Activated CD4-positive, alpha-beta T cell treated with anti-CD3 and anti-CD28 coated beads for 24 hours (primary cell): ENCODE measurements at regions not wholly inside any gene's neighbourhood (a gene's known extent, or its start where the extent isn't known, plus 50 kb on each side); places are given as distances from the start of the nearest gene placed in this dataset.

Experiments
- DNase-seq, 2 donors: peaks; one replicate each; pipeline ENCODE4 v3.0.0-alpha.2; 2020; ENCODE audit warnings: low read depth in 2 of 2

GRCh38 chr17:73924909-73925186 is 278.6 kb upstream of the RPL38 start:
- DNase-seq: no peak

GRCh38 chr17:73929860-73930430 is 273.5 kb upstream of the RPL38 start:
- no peak for DNase-seq

- no peak for DNase-seq
Observed at GRCh38 chr17:73932216-73932749, 271.2 kb upstream of the RPL38 start.

GRCh38 chr17:73933164-73933766 is 270.2 kb upstream of the RPL38 start:
- no peak for DNase-seq

GRCh38 chr17:73933871-73934270 is 269.6 kb upstream of the RPL38 start:
- DNase-seq: no peak

GRCh38 chr17:73934696-73935095 is 268.8 kb upstream of the RPL38 start:
- no peak for DNase-seq

DNA sequence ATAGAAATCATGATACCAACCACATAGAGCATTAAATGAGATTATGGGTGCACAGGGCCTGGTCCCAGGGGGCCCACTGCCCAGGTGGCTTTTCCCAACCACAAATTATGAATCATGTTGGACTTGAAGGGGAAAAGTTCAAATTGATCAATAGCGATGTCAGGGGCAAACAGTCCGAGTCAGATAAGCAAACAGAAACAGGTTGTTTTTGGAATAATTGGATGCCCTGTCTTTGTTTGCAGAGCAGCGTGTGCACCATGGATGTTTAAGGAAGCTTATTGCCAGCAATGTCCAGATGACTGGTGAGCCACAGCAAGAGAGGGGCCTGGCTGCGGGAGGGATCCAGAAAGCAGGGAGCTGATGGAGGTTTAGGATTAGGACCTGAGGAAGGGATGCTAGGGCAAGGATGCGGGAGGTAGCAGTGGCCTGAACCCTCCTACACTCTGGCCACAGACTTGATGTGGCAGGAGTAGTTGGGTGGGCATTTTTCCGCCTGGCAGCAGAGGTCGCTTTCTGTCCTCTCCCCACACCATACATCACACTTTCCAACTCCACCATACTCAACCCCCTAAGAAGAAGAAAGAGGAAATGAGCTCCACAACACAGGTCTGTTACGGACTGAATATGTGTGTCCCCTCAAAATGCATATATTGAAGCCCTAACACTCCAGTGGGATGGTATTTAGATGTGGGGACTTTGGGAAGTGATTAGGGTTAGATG is 266.4 kb upstream of the RPL38 start:
- DNase-seq: no peak

DNA sequence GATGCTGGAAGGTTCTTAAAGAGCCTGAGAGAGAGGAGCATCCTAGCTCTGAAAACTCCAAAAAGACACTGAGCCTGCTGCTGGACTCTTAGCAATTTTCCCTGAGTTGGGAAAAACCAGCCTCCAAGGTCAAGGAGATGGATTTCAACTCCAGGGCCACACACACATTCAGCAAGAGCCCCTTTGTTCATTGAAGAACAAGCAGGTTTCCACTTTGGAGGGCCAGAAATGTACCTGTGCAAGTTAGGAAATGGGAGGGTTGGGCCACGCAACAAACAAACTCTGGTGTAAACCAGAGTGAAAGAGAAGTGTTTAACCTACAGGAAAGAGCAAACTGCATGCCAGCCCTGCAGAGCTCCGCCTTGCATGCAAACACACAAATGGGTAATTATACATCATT is 264.8 kb upstream of the RPL38 start:
- no peak for DNase-seq

DNA sequence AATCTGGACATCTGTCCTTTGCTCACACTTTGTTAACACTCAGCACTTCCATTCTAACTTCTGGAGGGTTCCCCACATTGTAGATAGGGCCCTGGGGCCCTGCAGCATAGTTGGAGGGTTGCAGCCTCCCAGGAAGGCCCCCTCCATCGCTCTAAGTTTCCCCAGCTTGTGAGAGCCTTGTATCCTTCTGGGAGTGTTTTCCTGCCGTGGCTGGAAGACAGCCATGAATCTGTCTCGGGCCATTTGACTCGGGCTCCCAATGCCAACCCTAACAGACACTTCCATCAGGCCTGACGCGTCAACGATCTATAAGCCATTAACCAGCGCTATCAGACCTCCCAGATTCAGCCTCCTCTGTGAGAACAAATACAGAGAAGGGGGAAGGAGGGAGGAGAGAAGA is 263.7 kb upstream of the RPL38 start:
- no peak for DNase-seq

- no peak for DNase-seq
Observed at GRCh38 chr17:73940511-73940910, 263.0 kb upstream of the RPL38 start.

DNA sequence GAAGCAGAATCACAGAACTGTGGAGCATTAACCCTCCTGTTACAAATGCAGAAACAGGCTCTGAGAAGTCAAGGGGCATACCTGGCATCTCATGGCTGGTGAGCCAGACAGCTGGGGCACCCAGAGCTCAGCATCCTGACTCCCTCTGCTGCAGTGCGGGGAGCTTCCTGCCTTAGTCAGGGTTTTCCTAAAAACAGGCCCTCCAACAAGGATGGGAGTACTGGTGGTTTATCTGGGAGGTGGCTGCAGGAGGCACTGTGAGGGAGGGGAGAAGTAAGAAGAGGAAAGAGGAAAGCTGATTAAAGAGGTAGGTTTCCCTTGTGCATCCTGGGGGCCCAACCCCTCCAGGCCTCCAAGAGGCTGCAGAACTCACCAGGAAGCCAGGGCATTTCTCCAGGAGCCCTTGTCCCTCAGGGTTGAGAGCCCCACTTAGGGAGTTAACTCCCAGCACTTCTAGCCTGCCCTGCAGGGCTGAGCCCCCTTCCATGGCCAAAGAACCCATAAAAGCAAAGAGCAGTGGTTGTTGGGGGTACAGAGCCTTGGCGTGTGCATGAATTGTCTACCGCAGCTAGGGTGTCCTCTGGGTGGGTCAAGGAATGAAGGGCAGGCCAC is 261.5 kb upstream of the RPL38 start:
- no peak for DNase-seq

DNA sequence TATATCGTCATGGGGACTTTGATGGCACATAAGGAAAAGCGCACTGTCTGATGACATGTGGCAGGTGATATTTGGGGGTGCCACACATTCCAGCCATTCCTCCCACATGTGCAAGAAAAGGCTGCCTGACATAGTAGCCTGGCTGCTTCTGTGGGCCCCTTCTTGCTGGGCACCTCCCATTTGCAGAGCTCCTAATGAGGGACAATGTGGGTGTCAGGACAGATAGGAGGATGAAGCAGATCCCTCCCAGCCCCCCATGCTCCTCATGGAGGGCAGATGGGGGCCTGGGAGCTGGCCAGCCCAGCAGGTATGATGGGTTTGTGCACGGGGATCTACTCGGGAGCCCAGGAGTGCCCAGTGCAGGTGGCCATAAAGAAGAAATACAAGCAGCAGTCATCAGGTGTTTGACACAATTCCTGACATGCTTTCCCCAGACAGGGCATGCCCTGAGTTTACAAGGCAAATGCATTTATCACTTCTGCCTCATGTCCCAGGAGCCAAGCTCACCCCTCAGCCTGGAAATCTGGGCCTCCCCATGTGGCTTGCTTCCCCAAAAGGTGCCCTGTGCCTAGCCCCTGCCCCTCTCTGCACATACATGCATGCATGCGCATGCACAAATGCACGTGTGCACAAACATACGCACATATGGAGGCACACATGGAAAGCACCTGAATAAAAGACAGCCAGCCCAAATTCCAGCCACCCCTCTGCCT is 260.6 kb upstream of the RPL38 start:
- no peak for DNase-seq

GRCh38 chr17:73943416-73944110 is 259.9 kb upstream of the RPL38 start:
- DNase-seq: no peak

- DNase-seq: no peak
Observed at GRCh38 chr17:73944366-73944765, 259.1 kb upstream of the RPL38 start.

DNA sequence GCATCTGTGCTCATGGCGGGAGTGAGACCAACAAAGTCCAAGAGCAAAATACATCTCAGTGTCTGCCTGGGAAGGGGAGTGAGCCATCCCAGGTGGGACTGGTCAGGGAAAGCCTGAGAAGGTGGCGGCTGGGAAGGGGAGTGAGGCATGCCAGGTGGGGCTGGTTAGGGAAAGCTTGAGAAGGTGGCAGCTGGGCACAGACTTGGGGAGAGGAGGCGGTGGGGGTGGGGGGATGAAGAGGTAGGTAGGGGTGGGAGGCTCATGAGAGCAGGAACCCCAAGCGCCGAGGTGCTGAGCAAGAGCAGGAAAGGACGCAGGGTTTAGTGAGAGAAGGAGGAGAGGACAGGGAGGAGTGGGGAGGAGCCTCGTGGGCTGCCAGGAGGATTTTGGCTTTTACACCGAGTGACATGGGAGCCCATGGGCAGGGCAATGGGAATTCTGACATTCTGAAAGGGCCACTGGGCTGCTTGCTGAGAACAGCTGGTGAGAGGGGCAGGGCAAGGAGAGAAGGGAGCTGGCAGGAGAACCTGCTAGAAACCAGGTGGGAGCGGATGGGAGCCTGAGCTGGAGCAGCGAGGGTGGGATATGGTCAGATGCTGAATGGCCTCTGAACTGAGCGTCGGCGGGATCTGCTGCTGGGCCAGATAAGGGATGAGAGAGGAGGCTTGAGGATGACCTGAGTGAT is 256.1 kb upstream of the RPL38 start:
- DNase-seq: no peak

- no peak for DNase-seq
Observed at GRCh38 chr17:73947966-73948355, 255.5 kb upstream of the RPL38 start.

GRCh38 chr17:73949903-73950592 is 253.4 kb upstream of the RPL38 start:
- no peak for DNase-seq

DNA sequence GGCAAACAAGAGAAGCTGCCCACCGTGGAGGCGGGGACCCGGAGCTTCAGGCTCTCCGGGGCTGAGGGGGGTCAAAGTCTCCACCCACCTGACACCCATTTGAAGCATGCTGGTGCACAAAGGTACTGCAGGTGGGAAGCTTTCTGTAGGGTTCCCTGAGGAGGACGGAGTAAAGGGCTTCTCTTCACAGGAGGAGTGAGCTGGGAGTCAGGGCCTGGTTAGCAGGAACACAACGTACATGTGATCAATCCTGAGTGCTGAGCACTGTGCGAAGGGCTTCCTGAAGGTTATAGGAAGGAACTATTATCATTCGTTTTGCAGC is 252.9 kb upstream of the RPL38 start:
- no peak for DNase-seq

GRCh38 chr17:73952082-73952479 is 251.4 kb upstream of the RPL38 start:
- DNase-seq: no peak

- DNase-seq: peak; percentile 3 to 10
Observed at GRCh38 chr17:73952480-73953205, 250.8 kb upstream of the RPL38 start.
